HepG2 (cell line): ENCODE measurements at regions not wholly inside any gene's neighbourhood (a gene's known extent, or its start where the extent isn't known, plus 50 kb on each side); places are given as distances from the start of the nearest gene placed in this dataset.

Source experiments
- CEBPB ChIP-seq: IDR thresholded peaks from 2 replicates; pipeline ENCODE4 v1.6.1; 2011; ENCODE audit warnings: low read depth, low read length, improper control_type of control experiment, borderline replicate concordance
- TFAP4 ChIP-seq: sonication (generic); IDR thresholded peaks from 2 replicates; pipeline ENCODE4 v1.6.1; 2016; ENCODE audit warnings: low read depth, borderline replicate concordance
- ZNF451 ChIP-seq: sonication (generic); formaldehyde crosslinking; IDR thresholded peaks from 2 replicates; pipeline ENCODE4 v1.5.0; 2020; ENCODE audit warnings: mild to moderate bottlenecking, missing genetic modification reagents

GRCh38 chr11:32032478-32032877 lies 58.4 kb upstream of the RCN1 start:
- TF ChIP-seq CEBPB = no peak
- no peak for TF ChIP-seq TFAP4
- TF ChIP-seq ZNF451 (CRISPR knock-in tag) = no peak
